ENCODE measurements at regions not wholly inside any gene's neighbourhood (a gene's known extent, or its start where the extent isn't known, plus 50 kb on each side); places are given as distances from the start of the nearest gene placed in this dataset.

DNA sequence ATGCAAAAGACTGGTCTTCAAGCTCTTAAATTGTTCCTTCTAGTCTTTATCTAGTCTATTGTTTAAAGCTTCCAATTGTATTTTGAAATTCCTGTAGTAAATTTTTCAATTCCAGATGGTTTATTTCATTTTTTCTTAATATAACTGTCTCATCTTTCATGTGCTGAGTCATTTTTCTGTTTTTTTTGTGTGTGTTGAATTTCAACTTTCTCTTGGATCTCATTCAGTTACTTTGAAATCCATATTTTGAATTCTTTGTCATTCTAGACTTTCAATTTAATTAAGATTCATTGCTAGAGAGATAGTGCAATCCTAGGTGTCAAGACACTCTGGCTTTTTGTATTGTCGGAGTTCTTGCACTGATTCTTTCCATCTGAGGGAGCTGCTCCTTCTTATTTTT, 128.0 kb upstream of the PRKG2 start:
- Histone ChIP-seq H2AK5ac (ENCODE audit: low read depth, low read length) (no peak overlapping the region), H4K5ac (ENCODE audit: low read depth, low read length) (no peak overlapping the region), H2BK120ac (ENCODE audit: low read depth, low read length) (no peak overlapping the region), H3K56ac (ENCODE audit: extremely low read depth, insufficient read depth, low read length) (no peak overlapping the region), H3K14ac (replicated peaks; ENCODE audit: low read depth, low read length) (no peak overlapping the region), H2BK5ac (ENCODE audit: low read depth, low read length, poor library complexity, severe bottlenecking) (no peak overlapping the region), H3K27me3 (ENCODE audit: control insufficient read depth, insufficient read depth, low read length) (no peaks in the 10 kb centered on the region), H2AFZ (replicated peaks; ENCODE audit: low read length, poor library complexity) (no peak overlapping the region), H3K9me1 (ENCODE audit: insufficient read depth, low read length) (no peaks in the 10 kb centered on the region), H3K4ac (ENCODE audit: low read depth, low read length) (no peak overlapping the region), H2AK9ac (replicated peaks; ENCODE audit: low read depth, low read length, poor library complexity) (no peak overlapping the region), H3K9me3 (ENCODE audit: control insufficient read depth, insufficient read depth, low read length) (no peaks in the 10 kb centered on the region), H3K79me1 (ENCODE audit: low read depth in 1 of 2, low read length in 2 of 2) (no peaks in the 10 kb centered on the region), H3K36me3 (ENCODE audit: control insufficient read depth, insufficient read depth, low read length) (no peaks in the 10 kb centered on the region), H4K20me1 (ENCODE audit: insufficient read depth, low read length) (no peaks in the 10 kb centered on the region), H4K8ac (ENCODE audit: low read depth in 2 of 2, low read length in 2 of 2) (no peak overlapping the region), H3K9ac (ENCODE audit: low read depth, low read length) (no peak overlapping the region), H4K91ac (ENCODE audit: insufficient read depth, low read depth, low read length) (no peak overlapping the region), H3K23ac (ENCODE audit: low read depth, low read length) (no peak overlapping the region), H2BK15ac (ENCODE audit: low read depth, low read length) (no peak overlapping the region), H3K18ac (ENCODE audit: low read depth, low read length) (no peak overlapping the region), H3K4me3 (ENCODE audit: insufficient read depth, low read depth, low read length) (no peak overlapping the region), H3K4me2 (ENCODE audit: low read depth, low read length) (no peak overlapping the region), H3K27ac (ENCODE audit: insufficient read depth, low read length) (no peak overlapping the region), H3K4me1 (ENCODE audit: control insufficient read depth, insufficient read depth, low read length) (no peaks in the 10 kb centered on the region; the same call in 1 of the 2 replicates), H2BK20ac (ENCODE audit: low read depth, low read length) (no peak overlapping the region)
- ChIA-PET CTCF (no interaction called here), POLR2A (ENCODE audit: unreplicated experiment) (no interaction called here)
- in situ Hi-C loops (cut with MboI; ENCODE audit: low sequenced_read_pairs) = no loop called here
- ATAC-seq (ENCODE audit: low read depth) (no peak), DNase-seq (no peak)
- TF ChIP-seq POLR2A (IDR thresholded peaks at IDR 0.05; ENCODE audit: low read depth, low read length) (no peak), MAZ (IDR thresholded peaks at IDR 0.05; ENCODE audit: borderline replicate concordance, low read depth, low read length) (no peak), RFX5 (IDR thresholded peaks at IDR 0.05; ENCODE audit: low read depth, low read length) (no peak), NFE2L2 (IDR thresholded peaks at IDR 0.05; ENCODE audit: low read depth, low read length) (no peak), MAFK (IDR thresholded peaks at IDR 0.05; ENCODE audit: low read depth, low read length) (no peak), CHD1 (IDR thresholded peaks at IDR 0.05; ENCODE audit: low read depth, low read length) (no peak), BHLHE40 (IDR thresholded peaks at IDR 0.05; ENCODE audit: low read depth, low read length) (no peak), MXI1 (IDR thresholded peaks at IDR 0.05; ENCODE audit: borderline replicate concordance, low read depth, low read length) (no peak), SMC3 (IDR thresholded peaks at IDR 0.05; ENCODE audit: low read depth, low read length) (no peak), CEBPB (IDR thresholded peaks at IDR 0.05; ENCODE audit: low read depth, low read length) (no peak), RCOR1 (IDR thresholded peaks at IDR 0.05; ENCODE audit: insufficient replicate concordance, low read length) (no peak), RAD21 (IDR thresholded peaks at IDR 0.05; ENCODE audit: low read length) (no peak), FOS (IDR thresholded peaks at IDR 0.05; ENCODE audit: low read depth, low read length) (no peak)
- TF ChIP-seq, protein P1, sequence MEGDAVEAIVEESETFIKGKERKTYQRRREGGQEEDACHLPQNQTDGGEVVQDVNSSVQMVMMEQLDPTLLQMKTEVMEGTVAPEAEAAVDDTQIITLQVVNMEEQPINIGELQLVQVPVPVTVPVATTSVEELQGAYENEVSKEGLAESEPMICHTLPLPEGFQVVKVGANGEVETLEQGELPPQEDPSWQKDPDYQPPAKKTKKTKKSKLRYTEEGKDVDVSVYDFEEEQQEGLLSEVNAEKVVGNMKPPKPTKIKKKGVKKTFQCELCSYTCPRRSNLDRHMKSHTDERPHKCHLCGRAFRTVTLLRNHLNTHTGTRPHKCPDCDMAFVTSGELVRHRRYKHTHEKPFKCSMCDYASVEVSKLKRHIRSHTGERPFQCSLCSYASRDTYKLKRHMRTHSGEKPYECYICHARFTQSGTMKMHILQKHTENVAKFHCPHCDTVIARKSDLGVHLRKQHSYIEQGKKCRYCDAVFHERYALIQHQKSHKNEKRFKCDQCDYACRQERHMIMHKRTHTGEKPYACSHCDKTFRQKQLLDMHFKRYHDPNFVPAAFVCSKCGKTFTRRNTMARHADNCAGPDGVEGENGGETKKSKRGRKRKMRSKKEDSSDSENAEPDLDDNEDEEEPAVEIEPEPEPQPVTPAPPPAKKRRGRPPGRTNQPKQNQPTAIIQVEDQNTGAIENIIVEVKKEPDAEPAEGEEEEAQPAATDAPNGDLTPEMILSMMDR (conservative IDR thresholded peaks at IDR 0.05; ENCODE audit: low read depth, low read length) = no peak
- TF ChIP-seq, protein P2, sequence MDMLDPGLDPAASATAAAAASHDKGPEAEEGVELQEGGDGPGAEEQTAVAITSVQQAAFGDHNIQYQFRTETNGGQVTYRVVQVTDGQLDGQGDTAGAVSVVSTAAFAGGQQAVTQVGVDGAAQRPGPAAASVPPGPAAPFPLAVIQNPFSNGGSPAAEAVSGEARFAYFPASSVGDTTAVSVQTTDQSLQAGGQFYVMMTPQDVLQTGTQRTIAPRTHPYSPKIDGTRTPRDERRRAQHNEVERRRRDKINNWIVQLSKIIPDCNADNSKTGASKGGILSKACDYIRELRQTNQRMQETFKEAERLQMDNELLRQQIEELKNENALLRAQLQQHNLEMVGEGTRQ (IDR thresholded peaks at IDR 0.05; ENCODE audit: low read depth, low read length) = no peak
- TF ChIP-seq, protein P3, sequence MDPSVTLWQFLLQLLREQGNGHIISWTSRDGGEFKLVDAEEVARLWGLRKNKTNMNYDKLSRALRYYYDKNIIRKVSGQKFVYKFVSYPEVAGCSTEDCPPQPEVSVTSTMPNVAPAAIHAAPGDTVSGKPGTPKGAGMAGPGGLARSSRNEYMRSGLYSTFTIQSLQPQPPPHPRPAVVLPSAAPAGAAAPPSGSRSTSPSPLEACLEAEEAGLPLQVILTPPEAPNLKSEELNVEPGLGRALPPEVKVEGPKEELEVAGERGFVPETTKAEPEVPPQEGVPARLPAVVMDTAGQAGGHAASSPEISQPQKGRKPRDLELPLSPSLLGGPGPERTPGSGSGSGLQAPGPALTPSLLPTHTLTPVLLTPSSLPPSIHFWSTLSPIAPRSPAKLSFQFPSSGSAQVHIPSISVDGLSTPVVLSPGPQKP (IDR thresholded peaks at IDR 0.05; ENCODE audit: borderline replicate concordance, low read depth, low read length) = no peak
- BruUV-seq (replicated peaks) = no TSS peak
- no CpG with 5 or more reads among the region's 1 CpG for WGBS, 2 experiments (ENCODE audit: extremely low coverage in 2 of 2, insufficient read length in 1 of 2)
- dilution Hi-C loops (cut with HindIII; ENCODE audit: low sequenced_read_pairs, unreplicated experiment) = no loop called here
- intact Hi-C loops (cut with micrococcal nuclease) = no loop called here
